ENCODE measurements at regions not wholly inside any gene's neighbourhood (a gene's known extent, or its start where the extent isn't known, plus 50 kb on each side); places are given as distances from the start of the nearest gene placed in this dataset.

- no peak for TF ChIP-seq POLR2AphosphoS5 (IDR thresholded peaks at IDR 0.05)
- TF ChIP-seq, protein P1, sequence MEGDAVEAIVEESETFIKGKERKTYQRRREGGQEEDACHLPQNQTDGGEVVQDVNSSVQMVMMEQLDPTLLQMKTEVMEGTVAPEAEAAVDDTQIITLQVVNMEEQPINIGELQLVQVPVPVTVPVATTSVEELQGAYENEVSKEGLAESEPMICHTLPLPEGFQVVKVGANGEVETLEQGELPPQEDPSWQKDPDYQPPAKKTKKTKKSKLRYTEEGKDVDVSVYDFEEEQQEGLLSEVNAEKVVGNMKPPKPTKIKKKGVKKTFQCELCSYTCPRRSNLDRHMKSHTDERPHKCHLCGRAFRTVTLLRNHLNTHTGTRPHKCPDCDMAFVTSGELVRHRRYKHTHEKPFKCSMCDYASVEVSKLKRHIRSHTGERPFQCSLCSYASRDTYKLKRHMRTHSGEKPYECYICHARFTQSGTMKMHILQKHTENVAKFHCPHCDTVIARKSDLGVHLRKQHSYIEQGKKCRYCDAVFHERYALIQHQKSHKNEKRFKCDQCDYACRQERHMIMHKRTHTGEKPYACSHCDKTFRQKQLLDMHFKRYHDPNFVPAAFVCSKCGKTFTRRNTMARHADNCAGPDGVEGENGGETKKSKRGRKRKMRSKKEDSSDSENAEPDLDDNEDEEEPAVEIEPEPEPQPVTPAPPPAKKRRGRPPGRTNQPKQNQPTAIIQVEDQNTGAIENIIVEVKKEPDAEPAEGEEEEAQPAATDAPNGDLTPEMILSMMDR (IDR thresholded peaks at IDR 0.05): no peak
- no peak for TF ChIP-seq POLR2A (IDR thresholded peaks at IDR 0.05)
- TF ChIP-seq EP300 (IDR thresholded peaks at IDR 0.05): no peak
These were observed 581.9 kb downstream of the VRK1 start for GRCh38 chr14:97379091-97379531.
